ENCODE measurements at regions not wholly inside any gene's neighbourhood (a gene's known extent, or its start where the extent isn't known, plus 50 kb on each side); places are given as distances from the start of the nearest gene placed in this dataset.
"Not testable (repeated sequence)": the region's sequence is repeated elsewhere in the genome, so short reads cannot be mapped to it uniquely, and the experiment has no call there.

- no peak for TF ChIP-seq CTCF (IDR thresholded peaks at IDR 0.05; ENCODE audit: control extremely low read depth, extremely low read depth, low read depth, missing control alignments)
- DNase-seq (ENCODE audit: extremely low spot score), result no peak
- POLR2A ChIA-PET, result no interaction called here
- CTCF ChIA-PET, result no interaction called here
These were observed 74.5 kb upstream of the MARCKS start for GRCh38 chr6:113782636-113783035.

GRCh38 chr6:113786168-113786567 lies 71.0 kb upstream of the MARCKS start:
- no peak for TF ChIP-seq CTCF (IDR thresholded peaks at IDR 0.05; ENCODE audit: control extremely low read depth, extremely low read depth, low read depth, missing control alignments)
- no peak for DNase-seq (ENCODE audit: extremely low spot score)
- ChIA-PET CTCF (interaction anchor here (1.0 to 1.3 kb wide), 4 partner anchors 10 to 40 kb away, joined by 3 to 5 read pairs (median 4); no protein-coding TSS in a partner anchor), POLR2A (no interaction called here)

- TF ChIP-seq CTCF (IDR thresholded peaks at IDR 0.05; ENCODE audit: control extremely low read depth, extremely low read depth, low read depth, missing control alignments), result no peak
- DNase-seq (ENCODE audit: extremely low spot score), result no peak
- CTCF ChIA-PET, result interaction anchor here (1.0 kb wide), 1 partner anchor 15 kb away, joined by 3 read pairs; no protein-coding TSS in a partner anchor
- POLR2A ChIA-PET, result no interaction called here
These were observed 68.6 kb upstream of the MARCKS start for GRCh38 chr6:113788586-113788985.

GRCh38 chr6:113791225-113791624 lies 65.9 kb upstream of the MARCKS start:
- DNase-seq (ENCODE audit: extremely low spot score); POLR2A ChIA-PET: not testable (repeated sequence)
- CTCF ChIA-PET, result interaction anchor here (1.0 to 1.4 kb wide), 3 partner anchors 13 to 17 kb away, joined by 4 to 8 read pairs (median 5); no protein-coding TSS in a partner anchor

- POLR2A ChIA-PET; DNase-seq (ENCODE audit: extremely low spot score): not testable (repeated sequence)
- CTCF ChIA-PET, result interaction anchor here (1.5 to 2.2 kb wide), 4 partner anchors 9 to 17 kb away, joined by 4 to 8 read pairs (median 6); no protein-coding TSS in a partner anchor
These were observed 61.8 kb upstream of the MARCKS start for GRCh38 chr6:113795371-113795770.

- no peak for TF ChIP-seq CTCF (IDR thresholded peaks at IDR 0.05; ENCODE audit: control extremely low read depth, extremely low read depth, low read depth, missing control alignments)
- CTCF ChIA-PET, result interaction anchor here (0.7 to 2.2 kb wide), 6 partner anchors 9 to 25 kb away, joined by 3 to 8 read pairs (median 5); no protein-coding TSS in a partner anchor
- DNase-seq (ENCODE audit: extremely low spot score), result no peak
- POLR2A ChIA-PET, result no interaction called here
These were observed 61.1 kb upstream of the MARCKS start for GRCh38 chr6:113796038-113796437.

- ChIA-PET POLR2A (no interaction called here), CTCF (no interaction called here)
- no peak for TF ChIP-seq CTCF (IDR thresholded peaks at IDR 0.05; ENCODE audit: control extremely low read depth, extremely low read depth, low read depth, missing control alignments)
- DNase-seq (ENCODE audit: extremely low spot score), result no peak
These were observed 54.4 kb upstream of the MARCKS start for GRCh38 chr6:113802779-113803178.

Data from GM10248 (cell line).